Memory B cell (primary cell): ENCODE measurements at regions not wholly inside any gene's neighbourhood (a gene's known extent, or its start where the extent isn't known, plus 50 kb on each side); places are given as distances from the start of the nearest gene placed in this dataset.
A peak's percentile ranks its signal among the peaks of the same experiment; 100 is the strongest.

ENCODE experiments used
- ATAC-seq: fragments of 150-1000 bp; cut with Tn5 transposase; 2 replicates; pipeline ENCODE4 v1.10.0; 2021; ENCODE audit warnings: low read depth, mild to moderate bottlenecking, moderate library complexity
- DNase-seq, 2 donors: peaks; one replicate each; pipeline ENCODE4 v3.0.0; 2022; ENCODE audit warnings: low spot score in 2 of 2
- H3K27ac Mint-ChIP-seq: one replicate; pipeline ENCODE4 v1.8.0; 2022; ENCODE audit warnings: mild to moderate bottlenecking, moderate library complexity, mixed read lengths
- H3K27me3 Mint-ChIP-seq: one replicate; pipeline ENCODE4 v1.8.0; 2022; ENCODE audit warnings: mixed read lengths
- H3K36me3 Mint-ChIP-seq: one replicate; pipeline ENCODE4 v1.8.0; 2022; ENCODE audit warnings: mild to moderate bottlenecking, mixed read lengths
- H3K4me1 Mint-ChIP-seq: one replicate; pipeline ENCODE4 v1.8.0; 2022; ENCODE audit warnings: mixed read lengths
- H3K4me3 Mint-ChIP-seq: one replicate; pipeline ENCODE4 v1.8.0; 2022; ENCODE audit warnings: mild to moderate bottlenecking, moderate library complexity, mixed read lengths
- H3K9me3 Mint-ChIP-seq: one replicate; pipeline ENCODE4 v1.8.0; 2022; ENCODE audit warnings: mixed read lengths

- Mint-ChIP-seq H3K4me1 (peaks cover 3% of the 10 kb centered on the region), H3K9me3 (no peaks in the 10 kb centered on the region), H3K27ac (no peak overlapping the region), H3K4me3 (no peak overlapping the region), H3K27me3 (peaks cover 3% of the 10 kb centered on the region), H3K36me3 (no peaks in the 10 kb centered on the region)
- ATAC-seq (no peak), DNase-seq (no peak)
These were observed 99.4 kb upstream of the HAND1 start for GRCh38 chr5:154577416-154577815.

- H3K27ac Mint-ChIP-seq, result no peak overlapping the region
- peaks cover 3% of the 10 kb centered on the region for H3K27me3 Mint-ChIP-seq
- H3K9me3 Mint-ChIP-seq, result no peaks in the 10 kb centered on the region
- no peak overlapping the region for H3K4me3 Mint-ChIP-seq
- peaks cover 3% of the 10 kb centered on the region for H3K4me1 Mint-ChIP-seq
- H3K36me3 Mint-ChIP-seq, result no peaks in the 10 kb centered on the region
- ATAC-seq, result no peak
- no peak for DNase-seq
These were observed 98.4 kb upstream of the HAND1 start for GRCh38 chr5:154576429-154576806.

GRCh38 chr5:154575546-154576428, 97.8 kb upstream of the HAND1 start:
- H3K36me3 Mint-ChIP-seq, result no peaks in the 10 kb centered on the region
- peak; percentile 93 for ATAC-seq
- H3K9me3 Mint-ChIP-seq, result no peaks in the 10 kb centered on the region
- peak; percentile 21 to 34 for DNase-seq
- H3K4me1 Mint-ChIP-seq, result peaks cover 3% of the 10 kb centered on the region
- no peak overlapping the region for H3K4me3 Mint-ChIP-seq
- H3K27me3 Mint-ChIP-seq, result peaks cover 3% of the 10 kb centered on the region
- H3K27ac Mint-ChIP-seq, result no peak overlapping the region

GRCh38 chr5:154573011-154573410, 95.0 kb upstream of the HAND1 start:
- peaks cover 3% of the 10 kb centered on the region for H3K4me1 Mint-ChIP-seq
- no peaks in the 10 kb centered on the region for H3K9me3 Mint-ChIP-seq
- no peak for DNase-seq
- no peaks in the 10 kb centered on the region for H3K36me3 Mint-ChIP-seq
- no peak overlapping the region for H3K4me3 Mint-ChIP-seq
- no peak overlapping the region for H3K27ac Mint-ChIP-seq
- H3K27me3 Mint-ChIP-seq, result peaks cover 3% of the 10 kb centered on the region
- ATAC-seq, result no peak

- Mint-ChIP-seq H3K4me3 (no peak overlapping the region), H3K27ac (no peak overlapping the region), H3K9me3 (no peaks in the 10 kb centered on the region), H3K27me3 (peaks cover 4% of the 10 kb centered on the region), H3K36me3 (no peaks in the 10 kb centered on the region), H3K4me1 (peaks cover 3% of the 10 kb centered on the region)
- no peak for ATAC-seq
- DNase-seq, result no peak
These were observed 93.5 kb upstream of the HAND1 start for GRCh38 chr5:154571325-154572035.

- Mint-ChIP-seq H3K4me3 (no peak overlapping the region), H3K9me3 (no peaks in the 10 kb centered on the region), H3K27ac (no peak overlapping the region), H3K4me1 (no peaks in the 10 kb centered on the region), H3K36me3 (no peaks in the 10 kb centered on the region), H3K27me3 (peaks cover 6% of the 10 kb centered on the region)
- no peak for ATAC-seq
- DNase-seq, result no peak
These were observed 92.7 kb upstream of the HAND1 start for GRCh38 chr5:154570572-154571324.

- Mint-ChIP-seq H3K27ac (no peak overlapping the region), H3K36me3 (peaks cover 2% of the 10 kb centered on the region), H3K9me3 (no peaks in the 10 kb centered on the region), H3K4me1 (no peaks in the 10 kb centered on the region), H3K27me3 (peaks cover 12% of the 10 kb centered on the region), H3K4me3 (no peak overlapping the region)
- no peak for DNase-seq
- ATAC-seq, result no peak
These were observed 90.6 kb upstream of the HAND1 start for GRCh38 chr5:154568589-154568988.

GRCh38 chr5:154567155-154567554, 89.1 kb upstream of the HAND1 start:
- Mint-ChIP-seq H3K4me1 (no peaks in the 10 kb centered on the region), H3K27ac (no peak overlapping the region), H3K27me3 (peaks cover 11% of the 10 kb centered on the region), H3K9me3 (no peaks in the 10 kb centered on the region), H3K36me3 (peaks cover 2% of the 10 kb centered on the region), H3K4me3 (no peak overlapping the region)
- ATAC-seq, result no peak
- no peak for DNase-seq

GRCh38 chr5:154566146-154566680, 88.2 kb upstream of the HAND1 start:
- ATAC-seq, result no peak
- H3K4me3 Mint-ChIP-seq, result no peak overlapping the region
- H3K9me3 Mint-ChIP-seq, result no peaks in the 10 kb centered on the region
- H3K4me1 Mint-ChIP-seq, result no peaks in the 10 kb centered on the region
- peaks cover 2% of the 10 kb centered on the region for H3K36me3 Mint-ChIP-seq
- no peak for DNase-seq
- peaks cover 11% of the 10 kb centered on the region for H3K27me3 Mint-ChIP-seq
- H3K27ac Mint-ChIP-seq, result no peak overlapping the region

GRCh38 chr5:154565123-154565522, 87.1 kb upstream of the HAND1 start:
- H3K4me3 Mint-ChIP-seq, result no peak overlapping the region
- H3K27me3 Mint-ChIP-seq, result peaks cover 11% of the 10 kb centered on the region
- no peak for ATAC-seq
- peaks cover 2% of the 10 kb centered on the region for H3K36me3 Mint-ChIP-seq
- no peaks in the 10 kb centered on the region for H3K4me1 Mint-ChIP-seq
- H3K9me3 Mint-ChIP-seq, result no peaks in the 10 kb centered on the region
- no peak for DNase-seq
- H3K27ac Mint-ChIP-seq, result no peak overlapping the region

- ATAC-seq, result no peak
- no peak overlapping the region for H3K27ac Mint-ChIP-seq
- no peaks in the 10 kb centered on the region for H3K4me1 Mint-ChIP-seq
- DNase-seq, result no peak
- no peaks in the 10 kb centered on the region for H3K9me3 Mint-ChIP-seq
- H3K36me3 Mint-ChIP-seq, result peaks cover 2% of the 10 kb centered on the region
- peaks cover 13% of the 10 kb centered on the region for H3K27me3 Mint-ChIP-seq
- no peak overlapping the region for H3K4me3 Mint-ChIP-seq
These were observed 84.3 kb upstream of the HAND1 start for GRCh38 chr5:154562244-154562880.

- Mint-ChIP-seq H3K4me1 (no peaks in the 10 kb centered on the region), H3K36me3 (peaks cover 2% of the 10 kb centered on the region), H3K27ac (no peak overlapping the region), H3K27me3 (peaks cover 5% of the 10 kb centered on the region), H3K4me3 (no peak overlapping the region), H3K9me3 (no peaks in the 10 kb centered on the region)
- no peak for DNase-seq
- ATAC-seq, result no peak
These were observed 81.6 kb upstream of the HAND1 start for GRCh38 chr5:154559398-154560276.

- H3K27me3 Mint-ChIP-seq, result peaks cover 2% of the 10 kb centered on the region
- no peaks in the 10 kb centered on the region for H3K4me1 Mint-ChIP-seq
- DNase-seq, result no peak
- H3K27ac Mint-ChIP-seq, result no peak overlapping the region
- no peak overlapping the region for H3K4me3 Mint-ChIP-seq
- no peaks in the 10 kb centered on the region for H3K36me3 Mint-ChIP-seq
- H3K9me3 Mint-ChIP-seq, result no peaks in the 10 kb centered on the region
- no peak for ATAC-seq
These were observed 79.5 kb upstream of the HAND1 start for GRCh38 chr5:154557548-154557947.
